Mammary epithelial cell (primary cell): ENCODE measurements at regions not wholly inside any gene's neighbourhood (a gene's known extent, or its start where the extent isn't known, plus 50 kb on each side); places are given as distances from the start of the nearest gene placed in this dataset.

Experiments used
- CTCF ChIP-seq, 2 donors: IDR thresholded peaks in 1 of 2; conservative IDR thresholded peaks in 1 of 2; 2 replicates each; pipeline ENCODE4 v1.5.1; 2011 to 2012; ENCODE audit warnings: inconsistent platforms in 2 of 2, low read length in 2 of 2, mild to moderate bottlenecking in 2 of 2, control low read depth in 1 of 2, low read depth in 1 of 2; ENCODE audit not compliant: insufficient read depth in 1 of 2; ENCODE audit errors: extremely low read depth in 1 of 2
- EZH2 ChIP-seq: IDR thresholded peaks from 2 replicates; pipeline ENCODE4 v1.6.1; 2012; ENCODE audit warnings: low read length, inconsistent platforms, borderline replicate concordance

DNA sequence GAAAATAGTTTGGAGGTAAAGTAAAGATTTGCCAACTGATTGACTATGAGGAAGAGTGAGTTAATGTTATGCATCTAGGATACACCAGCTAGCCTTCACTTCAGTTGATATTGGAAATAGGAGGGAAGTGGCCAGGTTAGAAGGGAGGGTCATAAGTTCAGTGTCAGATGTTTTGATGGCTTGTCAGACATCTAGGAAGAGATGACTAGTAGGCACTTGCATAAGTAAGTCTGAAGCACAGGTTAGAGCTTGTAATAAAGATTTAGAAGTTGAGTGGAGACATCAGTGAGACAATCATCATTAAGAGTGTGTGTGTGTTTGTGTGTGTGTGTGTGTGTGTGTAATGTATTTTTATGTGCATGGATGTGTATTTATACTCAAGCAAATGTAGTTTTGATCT, 146.1 kb downstream of the OR4C45 start:
- TF ChIP-seq EZH2 (no peak), CTCF (conservative IDR thresholded peaks at IDR 0.05 in 1 of 2, IDR thresholded peaks at IDR 0.05 in 1 of 2; ENCODE audit: extremely low read depth in 1 of 2, insufficient read depth in 1 of 2, low read depth in 1 of 2, low read length in 2 of 2) (no peak)
